Lung microvascular endothelial cell (primary cell): ENCODE measurements at regions not wholly inside any gene's neighbourhood (a gene's known extent, or its start where the extent isn't known, plus 50 kb on each side); places are given as distances from the start of the nearest gene placed in this dataset.

Source experiments
- DNase-seq, 2 donors: peaks; one replicate each; pipeline versions ENCODE4 v3.0.0 to v3.0.0-alpha.2; 2010; ENCODE audit warnings: low read depth in 2 of 2

GRCh38 chr10:44058259-44058658 lies 326.6 kb downstream of the CXCL12 start:
- no peak for DNase-seq

- DNase-seq, result no peak
These were observed 327.7 kb downstream of the CXCL12 start for GRCh38 chr10:44056967-44057805.

- no peak for DNase-seq
These were observed 328.7 kb downstream of the CXCL12 start for GRCh38 chr10:44056206-44056605.

- DNase-seq, result no peak
These were observed 330.9 kb downstream of the CXCL12 start for GRCh38 chr10:44054046-44054445.

GRCh38 chr10:44053391-44053790 lies 331.5 kb downstream of the CXCL12 start:
- DNase-seq, result no peak

- DNase-seq, result peak; percentile 30 to 46
These were observed 333.1 kb downstream of the CXCL12 start for GRCh38 chr10:44051584-44052385.

- no peak for DNase-seq
These were observed 333.8 kb downstream of the CXCL12 start for GRCh38 chr10:44051091-44051490.

- no peak for DNase-seq
These were observed 335.4 kb downstream of the CXCL12 start for GRCh38 chr10:44049301-44050015.

- peak; percentile 43 to 82 for DNase-seq
These were observed 337.5 kb downstream of the CXCL12 start for GRCh38 chr10:44047361-44047760.

GRCh38 chr10:44046605-44047004 lies 338.3 kb downstream of the CXCL12 start:
- DNase-seq, result peak; percentile 56 to 61

GRCh38 chr10:44045020-44045419 lies 339.9 kb downstream of the CXCL12 start:
- no peak for DNase-seq

- no peak for DNase-seq
These were observed 340.3 kb downstream of the CXCL12 start for GRCh38 chr10:44044549-44044948.

GRCh38 chr10:44043646-44044375 lies 341.1 kb downstream of the CXCL12 start:
- DNase-seq, result no peak

GRCh38 chr10:44042926-44043602 lies 341.8 kb downstream of the CXCL12 start:
- DNase-seq, result no peak

- no peak for DNase-seq
These were observed 342.7 kb downstream of the CXCL12 start for GRCh38 chr10:44042075-44042770.

- peak in 1 of 2 donors; percentile 36 for DNase-seq
These were observed 345.3 kb downstream of the CXCL12 start for GRCh38 chr10:44039599-44039998.

- DNase-seq, result no peak
These were observed 348.5 kb downstream of the CXCL12 start for GRCh38 chr10:44036425-44036824.

- DNase-seq, result no peak
These were observed 349.3 kb downstream of the CXCL12 start for GRCh38 chr10:44035474-44036197.

GRCh38 chr10:44034946-44035345 lies 350.0 kb downstream of the CXCL12 start:
- no peak for DNase-seq
